ENCODE measurements at regions not wholly inside any gene's neighbourhood (a gene's known extent, or its start where the extent isn't known, plus 50 kb on each side); places are given as distances from the start of the nearest gene placed in this dataset.

GRCh38 chr5:9715891-9716335, 85.8 kb upstream of the TAS2R1 start:
- TF ChIP-seq EZH2phosphoT487 (IDR thresholded peaks at IDR 0.05; ENCODE audit: low read depth, severe bottlenecking, unreplicated experiment) (no peak), CTCF (IDR thresholded peaks at IDR 0.05; ENCODE audit: poor library complexity) (no peak), EZH2 (IDR thresholded peaks at IDR 0.05; ENCODE audit: borderline replicate concordance) (no peak)

Measured in hepatocyte (in vitro differentiated cells).